Caco-2 (cell line): ENCODE measurements at regions not wholly inside any gene's neighbourhood (a gene's known extent, or its start where the extent isn't known, plus 50 kb on each side); places are given as distances from the start of the nearest gene placed in this dataset.
A peak's percentile ranks its signal among the peaks of the same experiment; 100 is the strongest.
"Not testable (repeated sequence)": the region's sequence is repeated elsewhere in the genome, so short reads cannot be mapped to it uniquely, and the experiment has no call there.

ENCODE experiments used
- BruUV-seq: library from RNA; stranded (reverse); fragments of 400-500 nt; replicated peaks from 2 replicates; lab custom pipeline; 2021; lab: Mats Ljungman, UMichigan
- CTCF ChIA-PET: fragments of 300-600 bp; sonication (Branson Sonifier 250); formaldehyde crosslinking; loops from one replicate; lab custom pipeline; 2022; ENCODE audit warnings: antibody characterized with exemption; lab: Charles Lee
- POLR2A ChIA-PET: fragments of 300-600 bp; sonication (Branson Sonifier 250); formaldehyde crosslinking; loops from one replicate; lab custom pipeline; 2022; ENCODE audit warnings: antibody characterized with exemption; lab: Charles Lee
- DNase-seq, 2 experiments: peaks; one replicate each; pipeline versions ENCODE4 v3.0.0 to v3.0.0-alpha.2; 2020 to 2022
- H3K27me3 ChIP-seq: replicated peaks from 2 replicates; pipeline ENCODE4 v1.6.0; 2011; ENCODE audit warnings: low read length; ENCODE audit not compliant: control insufficient read depth, insufficient read depth
- H3K36me3 ChIP-seq: 2 replicates; pipeline ENCODE4 v1.5.1; 2011; ENCODE audit warnings: low read length; ENCODE audit not compliant: control insufficient read depth, insufficient read depth
- H3K4me1 ChIP-seq: fragments of 250-450 bp; sonication (Bioruptor Pico); 2 replicates; pipeline ENCODE4 v1.5.1; 2020; ENCODE audit warnings: mild to moderate bottlenecking
- H3K4me3 ChIP-seq: 2 replicates; pipeline ENCODE4 v1.5.1; 2011; ENCODE audit warnings: low read depth, mild to moderate bottlenecking, control low read depth, low read length
- H3K9me3 ChIP-seq: fragments of 250-450 bp; sonication (Bioruptor Pico); 2 replicates; pipeline ENCODE4 v1.5.1; 2020; ENCODE audit warnings: mild to moderate bottlenecking, moderate library complexity
- H3K27ac Mint-ChIP-seq: one replicate; pipeline ENCODE4 v1.8.0; 2022; ENCODE audit warnings: mixed read lengths; ENCODE audit not compliant: unreplicated experiment
- H3K27me3 Mint-ChIP-seq: one replicate; pipeline ENCODE4 v1.8.0; 2022; ENCODE audit warnings: mixed read lengths; ENCODE audit not compliant: insufficient read depth, unreplicated experiment
- H3K36me3 Mint-ChIP-seq: one replicate; pipeline ENCODE4 v1.8.0; 2022; ENCODE audit warnings: mild to moderate bottlenecking, mixed read lengths; ENCODE audit not compliant: insufficient read depth, unreplicated experiment
- H3K4me1 Mint-ChIP-seq: one replicate; pipeline ENCODE4 v1.8.0; 2022; ENCODE audit warnings: low read depth, mixed read lengths; ENCODE audit not compliant: unreplicated experiment
- H3K4me3 Mint-ChIP-seq: one replicate; pipeline ENCODE4 v1.8.0; 2022; ENCODE audit warnings: mild to moderate bottlenecking, moderate library complexity, mixed read lengths; ENCODE audit not compliant: unreplicated experiment
- H3K9me3 Mint-ChIP-seq: one replicate; pipeline ENCODE4 v1.8.0; 2022; ENCODE audit warnings: mixed read lengths; ENCODE audit not compliant: unreplicated experiment
- intact Hi-C: fragments of 100-400 bp; cut with micrococcal nuclease; formaldehyde crosslinking; loops from one replicate; pipeline ENCODE4 v1.10.0; 2022; ENCODE audit not compliant: unreplicated experiment
- TF ChIP-seq, protein P1 (sequence below), 2 experiments: fragments of 200-600 bp in 1 of 2; IDR thresholded peaks; 1 replicate in 1 of 2; 2 replicates in 1 of 2; pipeline versions ENCODE4 v1.5.1 to v1.8.0; 2011 to 2022; ENCODE audit warnings: antibody characterized with exemption in 1 of 2, control low read depth in 1 of 2, inconsistent platforms in 1 of 2, low read depth in 1 of 2, low read length in 1 of 2, mild to moderate bottlenecking in 1 of 2, moderate library complexity in 1 of 2; ENCODE audit not compliant: insufficient read depth in 1 of 2, severe bottlenecking in 1 of 2, unreplicated experiment in 1 of 2

DNA sequence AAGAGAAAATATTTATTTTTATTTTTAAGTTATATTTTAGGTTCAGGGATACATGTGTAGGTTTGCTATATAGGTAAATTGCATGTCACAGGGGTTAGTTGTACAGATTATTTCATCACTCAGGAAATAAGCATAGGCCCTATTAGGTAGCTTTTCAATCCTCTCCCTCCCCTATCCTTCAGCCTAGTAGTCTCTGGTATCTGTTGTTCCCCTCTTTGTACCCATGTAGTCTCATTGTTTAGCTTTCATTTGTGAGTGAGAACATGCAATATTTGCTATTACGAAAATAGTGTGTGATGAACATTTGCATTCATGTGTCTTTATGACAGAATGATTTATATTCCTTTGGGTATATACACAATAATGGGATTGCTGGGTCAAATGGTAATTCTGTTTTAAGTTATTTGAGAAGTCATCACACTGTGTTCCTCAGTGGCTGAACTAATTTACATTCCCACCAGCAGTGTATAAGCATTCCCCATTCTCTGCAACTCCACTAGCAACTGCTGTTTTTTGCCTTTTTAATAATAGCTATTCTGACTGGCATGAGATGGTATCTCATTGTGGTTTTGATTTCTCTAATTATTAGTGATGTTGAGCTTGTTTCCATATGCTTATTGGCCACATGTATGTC, 863.3 kb downstream of the TTLL7 start:
- H3K4me1 ChIP-seq, intact Hi-C loops, H3K9me3 Mint-ChIP-seq, H3K27ac Mint-ChIP-seq, H3K4me1 Mint-ChIP-seq, H3K27me3 ChIP-seq, H3K27me3 Mint-ChIP-seq, DNase-seq, H3K36me3 ChIP-seq, BruUV-seq, H3K9me3 ChIP-seq, POLR2A ChIA-PET, H3K4me3 Mint-ChIP-seq, CTCF ChIA-PET, H3K36me3 Mint-ChIP-seq, H3K4me3 ChIP-seq: not testable (repeated sequence)

DNA sequence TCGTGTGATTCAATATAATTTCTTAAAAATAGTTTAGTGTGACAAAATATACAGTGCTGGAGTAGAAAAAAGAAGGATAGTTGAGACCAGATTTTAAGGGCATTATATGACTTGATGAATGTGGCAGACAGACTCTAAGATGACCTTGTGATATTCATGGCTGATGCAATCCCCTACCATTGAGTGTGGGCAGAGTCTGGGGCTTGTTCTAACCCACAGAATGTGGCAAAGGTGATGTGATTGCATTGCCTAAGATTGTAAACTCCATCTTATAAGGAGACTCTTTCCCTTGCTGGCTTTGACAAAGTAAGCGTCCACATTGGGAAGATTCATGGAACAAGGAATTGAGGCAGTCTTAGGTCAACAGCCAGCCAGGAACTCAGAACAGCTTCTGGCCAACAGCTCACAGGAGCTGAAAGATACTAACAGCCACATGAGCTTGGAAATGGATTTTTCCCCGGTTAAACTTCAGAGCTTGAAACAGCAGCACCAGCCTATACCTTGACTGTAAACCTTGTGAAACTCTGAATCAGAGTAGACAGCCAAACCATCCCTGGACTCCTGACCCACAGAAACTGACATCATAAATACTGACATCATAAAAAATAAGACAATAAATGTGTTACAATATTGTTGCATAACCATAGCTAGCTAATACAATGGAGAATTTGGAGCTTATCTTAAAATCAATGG, 864.5 kb downstream of the TTLL7 start:
- H3K4me3 ChIP-seq, CTCF ChIA-PET, intact Hi-C loops, H3K9me3 Mint-ChIP-seq, H3K4me3 Mint-ChIP-seq, H3K27me3 ChIP-seq, H3K4me1 Mint-ChIP-seq, H3K27ac Mint-ChIP-seq, H3K4me1 ChIP-seq, H3K36me3 ChIP-seq, H3K9me3 ChIP-seq, H3K27me3 Mint-ChIP-seq, BruUV-seq, POLR2A ChIA-PET, H3K36me3 Mint-ChIP-seq: not testable (repeated sequence)
- DNase-seq = peak in 1 of 2 experiments; percentile 1

DNA sequence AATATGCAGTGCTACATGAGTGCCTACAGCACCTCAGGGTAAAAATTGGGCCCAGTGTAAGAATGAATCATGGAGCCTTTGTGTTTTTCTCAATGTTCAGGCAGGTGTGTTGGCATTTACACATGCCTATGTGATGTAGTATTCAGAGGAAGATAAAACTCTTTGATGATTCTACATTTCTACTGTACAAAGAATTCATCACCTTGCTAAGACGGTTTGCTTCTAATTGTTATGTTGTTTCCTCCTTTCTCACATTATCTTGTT, 867.3 kb downstream of the TTLL7 start:
- Histone ChIP-seq H3K4me3 (no peak overlapping the region), H3K36me3 (no peaks in the 10 kb centered on the region), H3K4me1 (no peaks in the 10 kb centered on the region), H3K9me3 (no peaks in the 10 kb centered on the region), H3K27me3 (no peaks in the 10 kb centered on the region)
- ChIA-PET CTCF (no interaction called here), POLR2A (no interaction called here)
- BruUV-seq = no TSS peak
- no peaks in the 10 kb centered on the region for H3K36me3 Mint-ChIP-seq
- TF ChIP-seq, protein P1, sequence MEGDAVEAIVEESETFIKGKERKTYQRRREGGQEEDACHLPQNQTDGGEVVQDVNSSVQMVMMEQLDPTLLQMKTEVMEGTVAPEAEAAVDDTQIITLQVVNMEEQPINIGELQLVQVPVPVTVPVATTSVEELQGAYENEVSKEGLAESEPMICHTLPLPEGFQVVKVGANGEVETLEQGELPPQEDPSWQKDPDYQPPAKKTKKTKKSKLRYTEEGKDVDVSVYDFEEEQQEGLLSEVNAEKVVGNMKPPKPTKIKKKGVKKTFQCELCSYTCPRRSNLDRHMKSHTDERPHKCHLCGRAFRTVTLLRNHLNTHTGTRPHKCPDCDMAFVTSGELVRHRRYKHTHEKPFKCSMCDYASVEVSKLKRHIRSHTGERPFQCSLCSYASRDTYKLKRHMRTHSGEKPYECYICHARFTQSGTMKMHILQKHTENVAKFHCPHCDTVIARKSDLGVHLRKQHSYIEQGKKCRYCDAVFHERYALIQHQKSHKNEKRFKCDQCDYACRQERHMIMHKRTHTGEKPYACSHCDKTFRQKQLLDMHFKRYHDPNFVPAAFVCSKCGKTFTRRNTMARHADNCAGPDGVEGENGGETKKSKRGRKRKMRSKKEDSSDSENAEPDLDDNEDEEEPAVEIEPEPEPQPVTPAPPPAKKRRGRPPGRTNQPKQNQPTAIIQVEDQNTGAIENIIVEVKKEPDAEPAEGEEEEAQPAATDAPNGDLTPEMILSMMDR (IDR thresholded peaks at IDR 0.05; ENCODE audit: insufficient read depth in 1 of 2, low read depth in 1 of 2, low read length in 1 of 2, severe bottlenecking in 1 of 2, unreplicated experiment in 1 of 2) = no peak
- intact Hi-C loops = no loop called here
- no peaks in the 10 kb centered on the region for H3K9me3 Mint-ChIP-seq
- DNase-seq = no peak
- H3K27ac Mint-ChIP-seq = no peak overlapping the region
- H3K27me3 Mint-ChIP-seq = peaks cover 3% of the 10 kb centered on the region
- no peak overlapping the region for H3K4me3 Mint-ChIP-seq
- no peaks in the 10 kb centered on the region for H3K4me1 Mint-ChIP-seq

DNA sequence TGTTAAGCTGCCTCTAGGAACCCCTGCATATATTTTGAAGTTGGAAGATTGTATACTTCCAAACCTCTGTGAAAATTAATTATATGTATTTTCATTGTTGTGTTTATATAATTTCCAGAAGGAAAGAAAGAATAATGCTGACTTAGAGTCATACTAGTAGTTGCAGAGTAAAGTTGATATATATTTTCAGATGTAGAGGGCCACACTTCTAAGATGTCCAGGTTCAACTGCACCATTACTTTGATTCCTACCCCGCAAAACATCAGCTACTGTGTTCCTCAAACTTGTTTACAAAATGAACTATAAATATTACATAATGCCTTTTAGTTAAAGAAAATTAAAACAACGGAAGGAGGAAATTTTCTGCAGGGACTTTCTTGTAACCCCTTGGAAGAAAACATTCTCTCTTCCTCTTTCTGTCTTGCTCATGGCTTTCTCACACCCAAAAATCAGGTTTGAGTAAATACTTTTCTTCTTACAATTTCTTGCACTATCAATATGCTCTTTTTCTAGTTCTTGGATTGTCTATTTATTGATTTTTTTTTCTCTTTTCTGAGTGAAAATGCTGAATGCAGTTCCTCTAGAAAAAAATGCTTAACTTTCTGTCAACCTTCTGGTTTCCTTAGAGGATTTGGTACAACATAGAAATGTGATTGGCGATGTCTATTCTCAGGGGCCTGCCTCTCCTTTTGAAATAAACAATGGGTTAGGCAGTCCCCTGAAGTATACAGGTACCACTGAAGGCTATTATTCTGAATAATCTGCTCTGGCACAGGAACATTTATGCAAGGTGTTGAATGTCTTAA, 867.8 kb downstream of the TTLL7 start:
- intact Hi-C loops = no loop called here
- ChIA-PET CTCF (no interaction called here), POLR2A (no interaction called here)
- Histone ChIP-seq H3K4me3 (no peak overlapping the region), H3K9me3 (no peaks in the 10 kb centered on the region), H3K27me3 (no peaks in the 10 kb centered on the region), H3K4me1 (no peaks in the 10 kb centered on the region), H3K36me3 (no peaks in the 10 kb centered on the region)
- peaks cover 3% of the 10 kb centered on the region for H3K27me3 Mint-ChIP-seq
- BruUV-seq = no TSS peak
- no peak overlapping the region for H3K4me3 Mint-ChIP-seq
- TF ChIP-seq, protein P1 (IDR thresholded peaks at IDR 0.05; ENCODE audit: insufficient read depth in 1 of 2, low read depth in 1 of 2, low read length in 1 of 2, severe bottlenecking in 1 of 2, unreplicated experiment in 1 of 2) = no peak
- no peaks in the 10 kb centered on the region for H3K9me3 Mint-ChIP-seq
- H3K4me1 Mint-ChIP-seq = no peaks in the 10 kb centered on the region
- H3K36me3 Mint-ChIP-seq = no peaks in the 10 kb centered on the region
- H3K27ac Mint-ChIP-seq = no peak overlapping the region
- DNase-seq = no peak
